ENCODE measurements at regions not wholly inside any gene's neighbourhood (a gene's known extent, or its start where the extent isn't known, plus 50 kb on each side); places are given as distances from the start of the nearest gene placed in this dataset.

- POLR2A ChIA-PET = no interaction called here
- no peak for DNase-seq
Observed at GRCh38 chr1:56345831-56346230, 233.5 kb downstream of the PLPP3 start.

GRCh38 chr1:56340977-56341376 lies 238.4 kb downstream of the PLPP3 start:
- H3K27me3 Mint-ChIP-seq = peaks cover 0 to 4% of the 10 kb centered on the region in 2 donors
- ATAC-seq (replicated peaks in 1 of 4) (no peak), DNase-seq (no peak)
- H3K27me3 ChIP-seq (replicated peaks in 1 of 2; ENCODE audit: control insufficient read depth in 2 of 2, extremely low read depth in 1 of 2, insufficient read depth in 2 of 2, low read length in 1 of 2) = peaks cover 0 to 8% of the 10 kb centered on the region in 2 experiments
- no peak overlapping the region for H3K27ac Mint-ChIP-seq
- POLR2A ChIA-PET = no interaction called here
- H3K9me3 ChIP-seq = no peaks in the 10 kb centered on the region
- no peaks in the 10 kb centered on the region for H3K4me1 ChIP-seq (ENCODE audit: control insufficient read depth in 1 of 2, extremely low read depth in 1 of 2, insufficient read depth in 2 of 2, low read length in 2 of 2)
- H3K4me3 Mint-ChIP-seq = no peak overlapping the region
- no peaks in the 10 kb centered on the region for H3K36me3 Mint-ChIP-seq
- no peak overlapping the region for H3K27ac ChIP-seq (ENCODE audit: low read length)
- CTCF ChIA-PET = no interaction called here
- no peaks in the 10 kb centered on the region for H3K36me3 ChIP-seq (ENCODE audit: control insufficient read depth in 2 of 2, extremely low read depth in 1 of 2, insufficient read depth in 1 of 2, low read length in 1 of 2)
- peaks cover 0 to 11% (median 7%) of the 10 kb centered on the region in 3 donors for H3K9me3 Mint-ChIP-seq
- no peak overlapping the region for H3K4me3 ChIP-seq (ENCODE audit: control insufficient read depth in 1 of 2, extremely low read depth in 1 of 2, low read length in 1 of 2)
- H3K4me1 Mint-ChIP-seq = no peaks in the 10 kb centered on the region

More at GRCh38 chr1:56345831-56346230, 233.5 kb downstream of the PLPP3 start:
- H3K9me3 Mint-ChIP-seq = peaks cover 4 to 30% (median 10%) of the 10 kb centered on the region in 3 donors
- no peak overlapping the region for H3K4me3 Mint-ChIP-seq
- no peaks in the 10 kb centered on the region for H3K4me1 Mint-ChIP-seq
- H3K36me3 Mint-ChIP-seq = no peaks in the 10 kb centered on the region
- no peak overlapping the region for H3K4me3 ChIP-seq (ENCODE audit: control insufficient read depth in 1 of 2, extremely low read depth in 1 of 2, low read length in 1 of 2)
- no peaks in the 10 kb centered on the region for H3K27me3 ChIP-seq (replicated peaks in 1 of 2; ENCODE audit: control insufficient read depth in 2 of 2, extremely low read depth in 1 of 2, insufficient read depth in 2 of 2, low read length in 1 of 2)
- CTCF ChIA-PET = no interaction called here
- no peaks in the 10 kb centered on the region for H3K9me3 ChIP-seq
- ATAC-seq (replicated peaks in 1 of 4) = no peak
- H3K27me3 Mint-ChIP-seq = no peaks in the 10 kb centered on the region
- no peaks in the 10 kb centered on the region for H3K36me3 ChIP-seq (ENCODE audit: control insufficient read depth in 2 of 2, extremely low read depth in 1 of 2, insufficient read depth in 1 of 2, low read length in 1 of 2)
- no peak overlapping the region for H3K27ac Mint-ChIP-seq
- H3K27ac ChIP-seq (ENCODE audit: low read length) = no peak overlapping the region
- no peaks in the 10 kb centered on the region for H3K4me1 ChIP-seq (ENCODE audit: control insufficient read depth in 1 of 2, extremely low read depth in 1 of 2, insufficient read depth in 2 of 2, low read length in 2 of 2)

GRCh38 chr1:56339786-56340465 lies 239.4 kb downstream of the PLPP3 start:
- DNase-seq (no peak), ATAC-seq (replicated peaks in 1 of 4) (no peak)
- Histone ChIP-seq H3K36me3 (ENCODE audit: control insufficient read depth in 2 of 2, extremely low read depth in 1 of 2, insufficient read depth in 1 of 2, low read length in 1 of 2) (no peaks in the 10 kb centered on the region), H3K4me3 (ENCODE audit: control insufficient read depth in 1 of 2, extremely low read depth in 1 of 2, low read length in 1 of 2) (no peak overlapping the region), H3K9me3 (no peaks in the 10 kb centered on the region), H3K4me1 (ENCODE audit: control insufficient read depth in 1 of 2, extremely low read depth in 1 of 2, insufficient read depth in 2 of 2, low read length in 2 of 2) (no peaks in the 10 kb centered on the region), H3K27me3 (replicated peaks in 1 of 2; ENCODE audit: control insufficient read depth in 2 of 2, extremely low read depth in 1 of 2, insufficient read depth in 2 of 2, low read length in 1 of 2) (peaks cover 0 to 8% of the 10 kb centered on the region in 2 experiments), H3K27ac (ENCODE audit: low read length) (no peak overlapping the region)
- Mint-ChIP-seq H3K4me3 (no peak overlapping the region), H3K27me3 (peaks cover 0 to 4% of the 10 kb centered on the region in 2 donors), H3K9me3 (peaks cover 0 to 14% (median 7%) of the 10 kb centered on the region in 3 donors), H3K27ac (no peak overlapping the region), H3K4me1 (no peaks in the 10 kb centered on the region), H3K36me3 (no peaks in the 10 kb centered on the region)
- ChIA-PET POLR2A (no interaction called here), CTCF (no interaction called here)
- WGBS (ENCODE audit: insufficient coverage) = 44% methylated on average over 1 of the region's 6 CpGs

- ChIA-PET POLR2A (no interaction called here), CTCF (no interaction called here)
- peaks cover 0 to 4% of the 10 kb centered on the region in 2 donors for H3K27me3 Mint-ChIP-seq
- H3K9me3 ChIP-seq = no peaks in the 10 kb centered on the region
- H3K27ac Mint-ChIP-seq = no peak overlapping the region
- no peaks in the 10 kb centered on the region for H3K36me3 ChIP-seq (ENCODE audit: control insufficient read depth in 2 of 2, extremely low read depth in 1 of 2, insufficient read depth in 1 of 2, low read length in 1 of 2)
- H3K9me3 Mint-ChIP-seq = peaks cover 0 to 8% (median 7%) of the 10 kb centered on the region in 3 donors
- H3K36me3 Mint-ChIP-seq = no peaks in the 10 kb centered on the region
- ATAC-seq (replicated peaks in 1 of 4) (no peak), DNase-seq (no peak)
- H3K4me1 Mint-ChIP-seq = no peaks in the 10 kb centered on the region
- H3K4me3 Mint-ChIP-seq = no peak overlapping the region
- no CpG with 5 or more reads among the region's 1 CpG for WGBS (ENCODE audit: insufficient coverage)
- H3K4me3 ChIP-seq (ENCODE audit: control insufficient read depth in 1 of 2, extremely low read depth in 1 of 2, low read length in 1 of 2) = no peak overlapping the region
- no peaks in the 10 kb centered on the region for H3K4me1 ChIP-seq (ENCODE audit: control insufficient read depth in 1 of 2, extremely low read depth in 1 of 2, insufficient read depth in 2 of 2, low read length in 2 of 2)
- H3K27ac ChIP-seq (ENCODE audit: low read length) = no peak overlapping the region
- peaks cover 0 to 8% of the 10 kb centered on the region in 2 experiments for H3K27me3 ChIP-seq (replicated peaks in 1 of 2; ENCODE audit: control insufficient read depth in 2 of 2, extremely low read depth in 1 of 2, insufficient read depth in 2 of 2, low read length in 1 of 2)
Observed at GRCh38 chr1:56339093-56339492, 240.3 kb downstream of the PLPP3 start.

- Mint-ChIP-seq H3K36me3 (no peaks in the 10 kb centered on the region), H3K4me3 (no peak overlapping the region), H3K27ac (no peak overlapping the region), H3K27me3 (peaks cover 0 to 4% of the 10 kb centered on the region in 2 donors), H3K9me3 (peaks cover 0 to 7% (median 7%) of the 10 kb centered on the region in 3 donors), H3K4me1 (no peaks in the 10 kb centered on the region)
- no peaks in the 10 kb centered on the region for H3K9me3 ChIP-seq
- no peak overlapping the region for H3K27ac ChIP-seq (ENCODE audit: low read length)
- ChIA-PET POLR2A (no interaction called here), CTCF (no interaction called here)
- H3K27me3 ChIP-seq (replicated peaks in 1 of 2; ENCODE audit: control insufficient read depth in 2 of 2, extremely low read depth in 1 of 2, insufficient read depth in 2 of 2, low read length in 1 of 2) = peaks cover 0 to 8% of the 10 kb centered on the region in 2 experiments
- H3K36me3 ChIP-seq (ENCODE audit: control insufficient read depth in 2 of 2, extremely low read depth in 1 of 2, insufficient read depth in 1 of 2, low read length in 1 of 2) = no peaks in the 10 kb centered on the region
- 100% methylated on average over 1 of the region's 2 CpGs for WGBS (ENCODE audit: insufficient coverage)
- no peak for ATAC-seq (replicated peaks in 1 of 4)
- no peak overlapping the region for H3K4me3 ChIP-seq (ENCODE audit: control insufficient read depth in 1 of 2, extremely low read depth in 1 of 2, low read length in 1 of 2)
- DNase-seq = no peak
- H3K4me1 ChIP-seq (ENCODE audit: control insufficient read depth in 1 of 2, extremely low read depth in 1 of 2, insufficient read depth in 2 of 2, low read length in 2 of 2) = no peaks in the 10 kb centered on the region
Observed at GRCh38 chr1:56336982-56337381, 242.4 kb downstream of the PLPP3 start.

- ChIA-PET CTCF (no interaction called here), POLR2A (no interaction called here)
- peaks cover 0 to 3% (median 0%) of the 10 kb centered on the region in 3 donors for H3K9me3 Mint-ChIP-seq
- Histone ChIP-seq H3K36me3 (ENCODE audit: control insufficient read depth in 2 of 2, extremely low read depth in 1 of 2, insufficient read depth in 1 of 2, low read length in 1 of 2) (no peaks in the 10 kb centered on the region), H3K4me1 (ENCODE audit: control insufficient read depth in 1 of 2, extremely low read depth in 1 of 2, insufficient read depth in 2 of 2, low read length in 2 of 2) (no peaks in the 10 kb centered on the region), H3K27me3 (replicated peaks in 1 of 2; ENCODE audit: control insufficient read depth in 2 of 2, extremely low read depth in 1 of 2, insufficient read depth in 2 of 2, low read length in 1 of 2) (peaks cover 0 to 4% of the 10 kb centered on the region in 2 experiments), H3K9me3 (no peaks in the 10 kb centered on the region), H3K4me3 (ENCODE audit: control insufficient read depth in 1 of 2, extremely low read depth in 1 of 2, low read length in 1 of 2) (no peak overlapping the region), H3K27ac (ENCODE audit: low read length) (no peak overlapping the region)
- ATAC-seq (replicated peaks in 1 of 4) = no peak
- H3K27ac Mint-ChIP-seq = no peak overlapping the region
- no peak for DNase-seq
- H3K27me3 Mint-ChIP-seq = peaks cover 0 to 4% of the 10 kb centered on the region in 2 donors
- H3K36me3 Mint-ChIP-seq = no peaks in the 10 kb centered on the region
- H3K4me1 Mint-ChIP-seq = no peaks in the 10 kb centered on the region
- no peak overlapping the region for H3K4me3 Mint-ChIP-seq
- no CpG with 5 or more reads among the region's 1 CpG for WGBS (ENCODE audit: insufficient coverage)
Observed at GRCh38 chr1:56335394-56335793, 244.0 kb downstream of the PLPP3 start.

GRCh38 chr1:56334047-56334446 lies 245.3 kb downstream of the PLPP3 start:
- no peak for ATAC-seq (replicated peaks in 1 of 4)
- Histone ChIP-seq H3K36me3 (ENCODE audit: control insufficient read depth in 2 of 2, extremely low read depth in 1 of 2, insufficient read depth in 1 of 2, low read length in 1 of 2) (no peaks in the 10 kb centered on the region), H3K9me3 (no peaks in the 10 kb centered on the region), H3K27ac (ENCODE audit: low read length) (no peak overlapping the region), H3K4me3 (ENCODE audit: control insufficient read depth in 1 of 2, extremely low read depth in 1 of 2, low read length in 1 of 2) (no peak overlapping the region), H3K4me1 (ENCODE audit: control insufficient read depth in 1 of 2, extremely low read depth in 1 of 2, insufficient read depth in 2 of 2, low read length in 2 of 2) (no peaks in the 10 kb centered on the region), H3K27me3 (replicated peaks in 1 of 2; ENCODE audit: control insufficient read depth in 2 of 2, extremely low read depth in 1 of 2, insufficient read depth in 2 of 2, low read length in 1 of 2) (no peaks in the 10 kb centered on the region)
- Mint-ChIP-seq H3K27ac (no peak overlapping the region), H3K4me1 (no peaks in the 10 kb centered on the region), H3K9me3 (peaks cover 0 to 3% (median 0%) of the 10 kb centered on the region in 3 donors), H3K4me3 (no peak overlapping the region), H3K36me3 (no peaks in the 10 kb centered on the region), H3K27me3 (no peaks in the 10 kb centered on the region)
- DNase-seq = no peak
- ChIA-PET POLR2A (no interaction called here), CTCF (no interaction called here)
- WGBS (ENCODE audit: insufficient coverage) = no CpG with 5 or more reads among the region's 2 CpGs
